NOMO-1 treated with DMSO at 0.1 percent for 48 hours (cell line): ENCODE measurements at regions not wholly inside any gene's neighbourhood (a gene's known extent, or its start where the extent isn't known, plus 50 kb on each side); places are given as distances from the start of the nearest gene placed in this dataset.
A peak's percentile ranks its signal among the peaks of the same experiment; 100 is the strongest.

Experiments
- DNase-seq: peaks from one replicate; lab custom pipeline; 2025; ENCODE audit not compliant: unreplicated experiment; lab: John Stamatoyannopoulos, UW

DNA sequence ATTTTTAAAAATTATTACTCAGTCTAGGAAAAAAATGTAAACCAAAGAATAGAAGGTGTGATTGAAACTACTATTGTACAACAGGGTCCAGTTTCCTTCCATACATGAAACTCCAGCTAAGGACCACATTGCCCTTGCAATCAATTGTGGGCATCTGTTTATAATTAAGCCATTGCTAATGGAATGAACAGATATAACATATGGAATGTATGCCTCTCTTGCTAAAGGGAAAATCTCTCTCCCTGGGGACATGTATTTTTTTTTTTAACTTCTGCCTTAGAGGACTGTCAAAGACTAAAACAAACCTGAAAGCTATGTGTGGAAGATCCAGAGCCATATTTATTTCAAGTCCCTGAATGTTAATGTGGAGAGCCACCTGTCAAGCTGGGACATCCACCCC, 336.8 kb upstream of the MANEA start:
- DNase-seq = no peak

DNA sequence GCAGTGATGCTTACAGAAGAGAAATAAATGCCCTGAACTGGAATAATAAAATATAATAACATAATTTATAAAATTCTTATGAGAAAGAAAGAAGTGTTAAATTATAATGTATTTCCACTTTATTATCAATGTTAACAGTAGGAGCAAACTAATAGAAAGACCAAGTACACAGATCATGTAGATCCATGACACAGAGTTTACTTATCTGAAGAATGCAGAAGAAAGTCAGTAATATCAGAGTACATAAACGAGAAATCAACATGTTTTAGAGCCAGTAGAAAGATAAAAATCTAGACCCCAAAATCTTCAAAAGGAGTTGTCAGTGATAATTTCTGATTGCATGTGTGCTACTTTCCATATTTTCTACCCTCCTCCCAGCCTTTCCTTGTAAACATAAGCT, 334.8 kb upstream of the MANEA start:
- DNase-seq = no peak

DNA sequence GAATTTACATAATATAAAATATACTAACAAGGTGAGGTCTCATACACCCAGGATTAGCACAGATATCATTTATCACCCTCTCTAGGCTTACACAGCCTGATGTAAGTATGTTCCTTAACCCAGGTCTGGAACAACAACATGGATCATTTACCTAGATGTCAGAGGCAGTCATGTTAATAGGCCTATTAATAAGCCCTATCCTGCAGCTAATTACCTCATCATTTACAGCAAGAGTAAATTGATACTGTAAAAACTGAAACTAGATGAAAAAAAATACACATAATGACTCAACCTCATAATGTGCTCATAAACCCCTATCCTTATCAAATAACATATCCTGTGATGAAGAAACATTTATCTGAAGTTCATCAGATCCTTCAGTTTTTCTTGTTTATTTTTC, 334.3 kb upstream of the MANEA start:
- no peak for DNase-seq

DNA sequence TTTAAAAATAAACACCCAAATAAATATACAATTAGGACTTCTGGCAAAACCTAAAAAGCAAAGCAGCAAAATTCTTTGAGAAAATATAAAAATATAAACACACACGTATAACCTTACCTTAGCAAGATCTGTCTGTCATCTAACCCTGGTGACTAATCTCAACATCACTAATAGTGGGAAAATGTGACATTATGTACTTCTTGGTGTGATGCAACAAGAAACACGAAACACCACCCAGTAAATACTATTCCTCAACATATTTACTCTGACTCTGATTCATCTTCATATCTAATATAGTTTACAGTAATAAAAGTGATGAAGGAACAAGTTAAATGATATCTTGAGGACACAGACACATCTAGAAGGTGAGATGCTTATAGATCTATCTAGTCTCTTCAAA, 332.6 kb upstream of the MANEA start:
- no peak for DNase-seq

DNA sequence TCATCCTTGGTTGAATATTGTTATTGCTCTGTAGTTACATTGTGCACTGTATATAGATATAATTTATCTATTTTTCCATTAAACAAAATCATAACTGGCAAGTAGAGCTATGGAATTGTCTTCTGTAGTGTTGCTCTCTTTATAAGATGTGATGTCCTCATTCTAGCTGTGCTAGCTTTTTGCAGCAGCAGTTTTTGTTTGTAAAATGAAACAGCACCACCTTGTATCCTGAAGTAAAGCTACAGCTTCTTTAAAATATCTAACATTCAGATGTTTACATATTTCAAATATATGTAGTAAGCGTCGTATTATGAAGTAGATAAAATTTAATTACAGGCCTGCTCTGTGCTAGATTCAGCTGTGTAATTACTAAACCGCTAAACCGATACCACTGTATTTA, 328.8 kb upstream of the MANEA start:
- DNase-seq = no peak

DNA sequence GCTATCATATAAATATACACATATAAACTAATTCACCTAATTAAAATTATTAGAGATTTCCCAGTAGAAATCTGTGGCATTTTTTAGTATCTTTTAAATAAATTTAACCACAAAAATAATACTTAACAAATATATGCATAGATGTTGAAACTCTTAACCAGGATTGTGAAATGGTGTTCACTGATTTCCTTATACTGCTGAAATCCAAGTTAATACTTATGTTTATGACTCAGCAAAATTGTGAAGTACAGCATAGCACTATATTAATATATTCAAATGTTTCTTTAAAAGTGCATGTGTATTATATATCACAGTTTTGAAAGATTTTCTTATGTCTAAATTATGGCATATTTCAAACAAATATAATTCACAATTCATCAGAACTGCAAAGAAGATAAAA, 328.2 kb upstream of the MANEA start:
- peak; percentile 38 for DNase-seq

DNA sequence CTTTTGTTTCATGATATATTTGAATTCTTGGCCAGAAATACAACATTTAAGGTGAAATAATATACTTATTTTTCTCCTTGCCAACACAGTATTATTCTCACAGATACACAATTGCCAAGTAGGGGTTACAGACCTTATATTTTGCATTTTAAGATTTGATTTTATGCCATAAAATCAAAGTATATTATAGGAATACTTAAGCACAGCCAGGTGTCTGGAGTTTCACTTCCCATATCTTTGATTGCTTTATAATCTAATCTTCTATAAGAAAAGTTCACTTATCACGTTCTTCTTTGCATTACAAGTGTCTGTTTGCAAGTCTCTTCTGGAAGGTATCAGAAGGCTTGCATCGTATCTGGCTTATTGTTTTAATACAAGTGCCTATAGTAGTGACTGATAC, 327.7 kb upstream of the MANEA start:
- no peak for DNase-seq

DNA sequence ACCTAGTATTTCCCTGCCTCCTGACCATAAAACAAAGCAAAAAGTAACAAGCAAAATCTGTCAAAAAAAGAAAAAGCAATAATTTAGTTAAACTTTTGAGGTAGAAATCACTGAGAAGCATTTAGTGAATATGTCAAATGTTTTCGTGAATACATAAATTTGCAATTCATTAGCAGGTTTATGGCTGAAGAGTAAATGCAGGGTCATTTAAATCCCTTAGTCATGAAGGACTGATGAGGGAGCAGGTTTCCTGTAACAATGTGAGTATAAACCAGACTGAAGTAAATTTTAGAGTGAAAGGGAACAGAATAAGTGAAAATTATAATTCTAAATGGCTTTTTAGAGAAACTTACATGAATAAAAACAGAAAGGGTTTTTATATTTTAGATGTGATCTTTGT, 313.5 kb upstream of the MANEA start:
- no peak for DNase-seq

DNA sequence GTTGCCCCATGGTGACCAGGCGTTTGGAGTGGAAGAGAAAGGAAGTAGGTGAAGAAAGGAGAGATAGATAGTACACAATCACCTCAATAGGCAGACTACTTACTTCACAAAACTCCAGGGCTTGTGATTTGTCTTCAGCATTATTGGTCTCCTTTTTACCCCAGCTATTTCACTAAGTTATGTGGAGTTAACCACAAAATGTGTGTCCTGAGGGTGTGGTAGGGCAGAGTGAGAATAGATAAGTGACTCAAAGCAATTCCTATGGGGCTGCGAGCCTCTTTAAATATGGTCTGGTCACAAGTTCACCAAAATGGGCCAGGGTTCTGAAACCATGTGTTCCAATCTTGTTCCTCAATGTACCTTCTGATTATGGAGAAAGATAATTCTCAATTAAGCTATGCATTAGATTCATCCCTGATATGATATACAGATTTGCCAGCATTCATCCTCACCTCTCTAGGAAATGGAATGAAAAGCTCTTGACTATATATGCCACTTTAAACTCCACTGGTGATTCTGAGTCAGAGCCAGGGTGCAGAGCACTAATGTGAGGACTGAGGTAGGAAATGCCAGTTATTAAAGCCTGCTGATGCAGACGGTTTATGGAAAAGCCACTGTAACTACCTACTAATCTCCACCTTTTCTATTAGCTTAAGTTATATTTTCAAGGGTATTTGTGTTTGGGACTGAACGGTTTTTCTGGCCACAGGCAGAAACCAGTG, 310.6 kb upstream of the MANEA start:
- DNase-seq = no peak

DNA sequence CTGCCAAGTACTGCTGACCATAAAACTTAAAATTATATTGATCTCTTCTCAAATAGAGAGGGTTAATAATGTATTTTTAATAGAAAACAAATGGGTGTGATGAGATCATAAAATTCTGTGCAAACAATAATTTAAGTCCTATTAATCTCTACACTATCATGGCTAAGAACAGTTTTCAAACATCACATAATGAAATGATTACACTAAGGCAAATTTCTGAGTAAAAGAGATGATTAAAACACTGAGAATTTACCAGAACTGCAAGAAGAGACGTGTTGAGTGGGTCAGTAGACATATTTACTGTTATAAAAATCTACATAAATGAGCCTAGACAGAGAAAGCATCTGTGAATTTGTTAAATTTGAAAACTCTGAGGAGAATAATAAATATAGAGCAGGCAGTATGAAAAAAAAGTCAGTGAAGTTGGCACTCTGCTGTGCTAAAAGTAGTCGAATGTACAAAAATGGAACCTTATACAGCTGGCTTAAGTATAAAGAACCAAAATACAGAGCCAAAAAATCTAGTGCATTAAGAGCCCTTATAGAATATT, 302.6 kb upstream of the MANEA start:
- DNase-seq = no peak

DNA sequence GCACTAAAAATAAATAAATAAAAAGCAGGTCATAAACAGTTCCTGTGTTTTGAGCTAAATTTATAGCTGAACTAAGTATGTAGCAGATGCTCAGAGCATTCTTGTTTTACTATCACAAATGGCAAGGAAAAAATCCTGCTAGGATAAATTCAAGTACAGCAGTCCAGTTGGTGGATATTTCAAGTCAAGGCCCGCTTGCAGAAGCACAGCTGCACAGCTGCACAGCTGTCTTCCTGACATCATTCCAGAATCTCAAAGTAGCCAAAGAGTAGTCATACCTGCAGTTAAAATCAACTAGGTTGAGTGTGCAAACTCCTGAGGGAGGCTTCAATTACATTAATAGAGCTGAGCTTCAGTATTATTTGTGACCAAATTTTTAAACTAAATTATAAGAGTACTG, 297.7 kb upstream of the MANEA start:
- no peak for DNase-seq

DNA sequence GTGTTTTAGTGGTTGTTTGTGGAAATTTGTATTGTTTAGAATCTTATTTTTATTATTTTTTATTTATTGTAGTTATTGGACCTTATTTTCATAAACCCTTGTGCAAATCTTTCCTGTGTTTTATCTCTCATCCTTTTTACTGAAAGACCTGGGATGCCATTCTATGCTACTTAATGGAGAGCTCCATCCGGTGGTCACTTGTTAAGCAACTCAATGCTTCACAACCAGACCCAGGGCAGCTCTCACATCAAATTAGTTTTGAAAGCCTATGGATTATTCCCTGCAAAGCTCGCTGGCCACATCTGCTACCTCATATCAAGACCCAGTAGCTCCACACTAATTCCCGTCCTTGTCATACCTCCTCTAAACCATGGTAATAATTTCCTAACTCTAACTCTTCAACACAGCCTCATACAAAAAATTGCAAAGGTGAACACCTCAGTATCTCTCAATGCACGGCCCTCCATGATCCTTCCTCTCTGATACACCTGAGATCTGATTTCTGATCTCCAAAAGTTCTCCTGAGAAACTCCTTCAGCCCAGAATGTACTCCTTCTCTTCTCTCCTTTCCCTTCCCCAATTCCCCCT, 296.6 kb upstream of the MANEA start:
- peak; percentile 3 for DNase-seq

DNA sequence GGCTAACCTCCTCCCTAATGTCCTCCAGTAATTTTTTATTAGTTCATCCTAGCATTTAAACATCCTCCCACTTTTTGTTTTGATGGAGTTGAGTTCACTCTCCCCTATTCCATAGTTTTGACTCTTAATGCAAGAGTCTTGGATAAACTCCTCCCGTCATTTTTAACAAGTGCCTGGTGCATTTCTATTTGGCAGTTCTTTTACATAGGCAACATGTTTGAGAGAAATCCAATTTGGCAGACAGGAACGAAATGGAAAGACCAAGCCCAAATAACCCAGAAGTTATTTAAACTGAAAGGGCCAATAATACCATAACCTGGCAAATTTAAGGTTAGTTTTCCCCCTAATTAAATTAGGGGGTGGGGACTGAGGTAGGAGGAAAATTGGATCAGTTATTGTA, 291.5 kb upstream of the MANEA start:
- no peak for DNase-seq

DNA sequence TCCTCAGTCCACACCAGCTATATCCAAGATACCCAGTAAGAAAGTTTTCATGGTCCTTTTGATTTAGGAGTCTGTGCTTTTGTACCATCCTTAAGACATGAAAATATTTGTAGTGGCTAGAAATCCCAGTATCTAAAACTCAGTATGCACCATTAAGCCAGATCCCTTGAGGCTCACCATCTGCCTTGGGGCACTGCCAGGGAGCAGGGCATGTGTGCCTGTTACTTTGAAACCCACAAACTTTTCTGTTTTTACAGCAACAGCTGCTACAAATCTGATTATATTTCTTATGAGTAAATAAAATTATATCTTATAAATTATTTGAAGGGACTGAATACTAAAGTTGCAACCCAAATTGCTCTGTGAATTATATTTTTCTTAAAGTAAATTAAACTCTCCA, 290.5 kb upstream of the MANEA start:
- no peak for DNase-seq

DNA sequence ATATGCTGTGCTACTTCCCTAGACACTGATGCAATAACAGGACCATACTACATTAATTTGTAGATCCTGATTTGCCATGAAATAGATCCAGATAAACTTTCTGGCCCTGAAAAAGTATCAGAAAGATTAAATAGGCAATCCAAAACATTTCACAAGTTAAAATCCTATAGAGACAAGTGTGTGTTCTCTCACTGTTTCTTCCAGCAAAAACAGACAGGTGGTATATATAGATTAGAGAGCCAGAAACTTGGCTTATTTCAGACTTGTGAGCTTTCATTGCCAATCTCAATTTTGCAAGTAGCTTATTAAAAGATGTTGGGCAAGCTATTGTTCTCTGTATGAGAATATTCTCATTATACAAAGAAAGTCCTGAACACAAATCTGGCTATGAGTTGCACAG, 289.1 kb upstream of the MANEA start:
- DNase-seq = no peak

DNA sequence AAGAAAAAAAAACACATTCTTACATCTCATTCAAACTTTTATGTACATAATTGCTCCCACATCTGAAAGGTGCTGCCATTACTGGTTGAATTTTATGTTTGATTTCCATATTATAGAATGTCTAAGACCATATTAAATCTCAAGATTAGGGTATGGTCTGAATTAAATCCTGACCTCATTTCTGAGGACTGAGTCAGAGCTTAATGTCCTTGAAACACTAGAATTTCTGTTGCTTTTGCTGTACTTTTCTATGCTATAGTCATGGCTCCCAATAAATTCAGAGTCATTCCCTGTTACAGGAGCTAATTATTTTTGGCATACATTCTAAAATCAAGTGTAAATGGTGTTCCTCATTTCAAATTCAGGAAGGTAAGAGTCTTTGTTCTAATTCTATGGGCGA, 285.3 kb upstream of the MANEA start:
- no peak for DNase-seq

DNA sequence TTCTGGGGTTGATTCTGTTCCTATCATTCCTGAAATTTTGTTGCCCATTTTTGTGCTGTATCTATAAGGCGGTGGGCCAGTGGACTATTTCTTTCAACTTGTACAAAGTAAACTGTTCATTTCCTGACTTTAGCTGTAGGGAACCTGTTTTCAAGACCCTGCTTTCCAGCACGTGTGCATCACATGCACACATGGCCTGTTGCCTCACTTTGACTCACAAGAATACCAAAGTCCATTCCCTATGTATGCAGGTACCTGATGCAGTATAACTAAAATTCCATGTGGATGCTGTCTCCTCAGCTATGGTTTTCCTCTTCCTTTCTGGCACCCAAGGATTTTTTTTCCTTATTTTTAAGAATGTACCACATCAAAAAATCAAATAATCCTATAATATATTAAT, 284.1 kb upstream of the MANEA start:
- DNase-seq = no peak

DNA sequence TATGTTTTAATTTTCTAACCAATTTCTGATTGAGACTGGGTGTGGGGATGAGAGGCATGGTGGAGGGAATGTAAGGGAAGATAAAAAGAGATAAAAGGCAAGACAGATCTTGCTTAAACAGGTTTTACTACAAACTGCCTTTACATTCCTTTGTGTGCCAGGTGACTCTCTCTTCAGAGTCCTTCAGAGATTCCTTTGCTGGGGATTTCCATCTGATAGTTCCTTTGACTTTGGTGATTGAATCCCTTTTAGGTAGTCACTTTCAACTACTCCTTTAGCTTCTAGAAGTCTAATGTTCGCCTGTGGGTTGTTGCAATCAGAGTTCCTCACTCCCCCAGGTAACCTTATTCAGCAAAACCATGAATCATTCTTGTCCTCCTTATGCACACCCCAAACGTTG, 283.3 kb upstream of the MANEA start:
- no peak for DNase-seq

DNA sequence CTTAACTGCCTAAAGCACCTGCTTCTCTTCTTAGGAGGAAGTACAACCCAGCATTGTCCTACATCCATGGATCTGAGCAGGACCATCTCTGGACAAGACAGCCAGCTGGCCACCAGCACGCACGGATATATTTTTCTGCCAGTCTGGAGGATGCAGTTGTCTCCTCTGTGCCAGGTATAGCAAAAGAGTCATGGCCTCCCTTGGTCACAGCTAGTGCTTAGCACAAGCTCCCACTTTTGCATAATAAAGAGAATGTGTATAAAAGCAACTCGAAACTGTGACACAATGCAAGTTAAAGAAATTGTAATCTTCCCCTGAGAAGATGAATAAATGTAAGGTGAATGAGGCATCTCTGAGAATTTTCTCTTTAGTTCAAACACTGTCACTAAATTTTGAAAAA, 267.8 kb upstream of the MANEA start:
- no peak for DNase-seq

DNA sequence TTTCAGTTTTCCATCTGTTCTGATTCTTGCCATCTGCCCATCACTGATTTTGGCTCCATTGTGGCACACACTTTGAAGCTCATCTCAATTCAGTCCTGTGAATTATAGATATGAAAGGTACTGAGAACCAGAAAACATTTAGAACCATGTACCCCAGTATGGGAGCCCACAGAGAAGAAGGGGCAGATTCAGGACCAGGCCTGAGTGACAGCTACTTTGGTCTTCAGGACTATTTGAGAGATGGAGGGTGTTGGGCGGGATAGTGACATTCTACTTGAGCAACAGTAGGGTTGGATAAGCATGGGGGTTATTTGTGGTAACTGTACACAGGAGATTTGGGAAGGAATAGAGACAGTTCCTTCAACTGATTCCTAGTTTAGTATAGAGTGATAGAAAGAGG, 259.2 kb upstream of the MANEA start:
- DNase-seq = no peak

DNA sequence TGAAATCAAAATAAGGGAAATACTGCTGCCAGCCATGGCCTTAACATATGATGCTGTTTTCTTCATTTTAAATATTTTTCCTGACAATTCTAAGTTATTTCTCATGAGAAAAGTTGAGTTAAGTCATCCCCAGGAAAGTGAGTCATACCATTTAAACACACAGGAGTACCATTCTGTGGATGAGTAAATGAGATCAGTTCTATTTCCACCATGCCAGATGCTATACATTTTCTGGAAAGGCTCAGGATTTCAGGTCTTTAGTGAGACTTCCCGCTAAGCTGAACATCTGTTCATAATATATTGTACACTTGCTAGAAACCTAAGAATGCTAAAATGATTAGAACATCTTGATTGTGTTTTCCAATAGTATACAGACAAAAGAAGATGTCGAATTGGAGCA, 256.2 kb upstream of the MANEA start:
- DNase-seq = no peak

DNA sequence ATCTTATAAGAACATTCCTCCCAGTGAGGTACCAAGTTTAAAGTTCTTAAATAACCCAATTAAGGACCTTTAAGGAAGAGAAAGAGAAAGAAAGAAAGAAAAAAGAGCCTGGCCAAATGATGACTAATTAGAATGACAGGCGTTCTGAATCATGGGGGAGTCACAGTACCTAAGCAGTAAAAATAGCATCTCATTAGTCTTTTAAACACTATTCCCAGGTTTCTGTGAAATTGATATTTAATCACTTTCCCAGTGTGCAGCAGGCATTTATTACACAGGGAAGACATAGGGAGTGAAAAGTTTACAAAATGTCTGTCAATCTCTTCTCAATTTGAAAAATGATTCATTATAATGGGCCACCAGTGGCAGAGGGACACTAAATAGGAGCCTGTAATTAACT, 251.4 kb upstream of the MANEA start:
- DNase-seq = no peak

DNA sequence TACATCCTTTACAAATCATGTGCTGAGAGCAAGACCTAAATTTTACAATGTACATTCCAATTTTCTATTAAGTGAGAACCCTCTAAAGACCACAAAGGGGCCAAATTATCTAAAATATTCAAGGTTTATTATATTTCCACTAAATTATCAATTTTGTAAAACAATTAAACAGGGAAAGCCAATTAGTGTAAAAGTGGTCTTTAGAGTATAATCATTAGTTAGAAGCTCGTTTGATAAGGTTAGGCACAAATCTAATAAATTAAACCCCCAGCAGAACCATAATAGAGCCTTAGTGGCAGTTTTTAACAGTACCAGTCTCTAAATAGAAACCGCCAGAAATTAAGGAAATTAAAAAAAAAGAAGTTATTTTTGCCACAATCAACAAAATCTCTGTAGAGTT, 249.1 kb upstream of the MANEA start:
- DNase-seq = no peak
